Fibroblast of the aortic adventitia (primary cell): ENCODE measurements at regions not wholly inside any gene's neighbourhood (a gene's known extent, or its start where the extent isn't known, plus 50 kb on each side); places are given as distances from the start of the nearest gene placed in this dataset.

Experiments
- DNase-seq: peaks from one replicate; pipeline ENCODE4 v3.0.0-alpha.2; 2010; ENCODE audit warnings: low read depth
- H3K4me3 ChIP-seq: 2 replicates; pipeline ENCODE4 v1.5.1; 2011; ENCODE audit warnings: low read depth, mild to moderate bottlenecking, control low read depth, low read length, moderate library complexity
- CTCF ChIP-seq: IDR thresholded peaks from 2 replicates; pipeline ENCODE4 v1.5.1; 2011; ENCODE audit warnings: mild to moderate bottlenecking, low read length, control low read depth, inconsistent platforms; ENCODE audit not compliant: insufficient read depth

GRCh38 chr6:14250573-14250972 is 133.0 kb downstream of the CD83 start:
- no peak for TF ChIP-seq CTCF
- H3K4me3 ChIP-seq, result no peak overlapping the region
- no peak for DNase-seq

GRCh38 chr6:14252271-14252850 is 134.8 kb downstream of the CD83 start:
- no peak for DNase-seq
- H3K4me3 ChIP-seq, result no peak overlapping the region
- no peak for TF ChIP-seq CTCF

DNA sequence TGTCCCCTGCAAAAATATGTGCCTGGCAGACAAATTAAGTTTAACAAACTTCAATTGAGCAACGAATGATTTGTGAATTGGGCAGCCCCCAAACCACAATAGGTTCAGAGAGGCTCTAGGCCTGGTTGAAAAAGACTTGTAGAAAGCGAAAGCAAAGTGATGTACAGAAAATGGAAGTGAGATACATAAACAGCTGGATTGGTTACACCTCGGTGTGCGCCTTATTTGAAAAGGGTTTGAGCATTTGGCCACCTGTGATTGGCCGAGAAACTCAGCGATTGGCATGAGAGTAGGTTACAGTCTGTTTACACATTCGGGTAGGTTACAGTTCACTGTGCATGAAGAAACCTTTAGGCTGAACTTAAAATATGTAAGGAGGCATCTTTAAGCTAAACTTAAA is 136.9 kb downstream of the CD83 start:
- TF ChIP-seq CTCF, result no peak
- H3K4me3 ChIP-seq, result no peak overlapping the region
- DNase-seq, result no peak

DNA sequence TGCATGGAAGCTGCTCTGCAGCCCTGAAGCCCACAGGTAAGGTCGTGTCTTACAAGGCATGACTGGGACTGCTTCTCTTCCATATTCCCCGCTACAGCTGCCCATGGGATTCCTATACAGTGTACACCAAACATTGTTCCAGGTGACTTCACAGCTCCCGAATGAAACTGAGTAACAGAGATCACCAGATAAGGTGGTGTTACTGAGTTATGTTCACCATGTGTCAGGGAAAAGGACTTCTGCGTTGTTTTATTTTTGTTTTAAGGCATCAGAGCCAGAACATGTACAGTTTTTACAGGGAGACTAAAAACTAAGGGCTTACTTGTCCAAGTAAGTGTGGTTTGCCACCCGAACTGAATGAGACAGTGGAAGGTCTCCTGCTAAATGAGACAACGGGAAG is 138.3 kb downstream of the CD83 start:
- no peak overlapping the region for H3K4me3 ChIP-seq
- no peak for DNase-seq
- TF ChIP-seq CTCF, result no peak

DNA sequence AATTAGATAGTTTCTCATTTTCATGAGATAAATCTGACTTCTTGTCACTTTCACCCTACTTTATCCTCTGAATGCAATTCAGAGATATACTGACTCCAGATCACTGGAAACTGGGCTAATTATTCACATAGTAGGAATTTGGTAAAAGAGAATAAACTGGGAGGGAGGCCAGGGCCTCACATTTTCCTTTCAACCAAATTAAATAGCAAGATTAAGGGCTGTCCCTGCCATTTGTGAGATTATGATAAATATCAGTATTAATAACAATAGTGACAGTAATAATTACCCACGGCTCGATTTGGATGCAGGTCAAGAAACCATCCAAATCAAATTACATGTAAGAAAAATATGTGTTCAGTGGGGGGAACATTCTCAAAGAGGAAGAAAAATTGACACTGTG is 140.5 kb downstream of the CD83 start:
- peak; percentile 45 for DNase-seq
- no peak for TF ChIP-seq CTCF
- no peak overlapping the region for H3K4me3 ChIP-seq

DNA sequence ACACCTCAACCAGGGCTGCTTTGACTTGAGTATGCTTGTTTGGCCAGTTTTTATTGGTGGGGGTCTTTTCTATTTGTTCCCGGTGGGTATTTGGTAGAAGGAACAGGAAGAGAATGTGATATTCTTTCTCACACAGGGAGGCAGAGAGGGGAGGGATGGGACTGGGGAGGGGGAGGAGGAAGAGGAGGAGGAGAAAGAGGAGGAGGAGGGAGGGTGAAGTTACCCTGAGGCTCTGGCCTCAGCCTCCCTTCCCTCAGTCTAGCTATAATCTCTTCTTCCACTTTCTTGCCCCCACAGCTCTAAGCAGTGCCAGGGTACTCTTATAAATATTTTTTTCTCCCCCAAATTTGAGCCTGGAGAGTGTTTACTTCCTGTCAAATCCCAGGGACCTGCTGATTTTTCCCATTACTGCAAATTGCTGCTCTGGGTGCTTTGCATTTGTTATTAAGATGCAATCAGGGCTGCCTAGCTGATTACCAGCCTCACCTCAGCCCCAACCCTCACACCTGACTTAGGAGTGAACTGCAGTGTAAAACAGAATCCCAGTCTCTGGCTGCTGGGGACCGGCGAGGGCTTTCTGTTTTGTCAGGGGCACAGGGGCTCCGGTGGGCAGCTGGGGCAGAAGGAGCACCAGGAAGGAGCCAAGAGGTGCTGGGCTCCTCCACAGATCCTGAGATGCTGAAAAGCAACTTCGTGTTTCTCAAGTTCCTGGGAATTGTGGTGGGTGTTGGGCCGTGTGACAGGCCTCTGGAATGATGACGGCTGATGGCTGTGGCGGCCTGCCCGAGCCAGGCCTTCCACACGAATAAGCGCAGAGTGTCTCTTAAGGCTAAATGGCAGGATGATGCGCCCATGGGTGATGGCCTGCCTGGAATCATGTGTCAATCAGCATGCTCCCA is 141.4 kb downstream of the CD83 start:
- no peak for DNase-seq
- H3K4me3 ChIP-seq, result no peak overlapping the region
- no peak for TF ChIP-seq CTCF
